Endodermal cell (in vitro differentiated cells): ENCODE measurements at regions not wholly inside any gene's neighbourhood (a gene's known extent, or its start where the extent isn't known, plus 50 kb on each side); places are given as distances from the start of the nearest gene placed in this dataset.

ENCODE experiments used
- DNase-seq: peaks from one replicate; pipeline ENCODE4 v3.0.0-alpha.2; 2017
- H3K27ac ChIP-seq: 2 replicates; pipeline ENCODE4 v1.5.1; 2013; ENCODE audit warnings: mild to moderate bottlenecking, low read depth, low read length, moderate library complexity
- H3K27me3 ChIP-seq: 2 replicates; pipeline ENCODE4 v1.6.1; 2013; ENCODE audit warnings: mild to moderate bottlenecking, low read length, moderate library complexity; ENCODE audit not compliant: insufficient read depth, control insufficient read depth, poor library complexity, severe bottlenecking
- H3K36me3 ChIP-seq: 2 replicates; pipeline ENCODE4 v1.7.0; 2013; ENCODE audit warnings: mild to moderate bottlenecking, low read length, moderate library complexity; ENCODE audit not compliant: control insufficient read depth, insufficient read depth
- H3K4me1 ChIP-seq: one replicate; pipeline ENCODE4 v1.7.0; 2013; ENCODE audit warnings: low read length; ENCODE audit not compliant: control insufficient read depth, insufficient read depth
- H3K4me3 ChIP-seq: 2 replicates; pipeline ENCODE4 v1.5.1; 2013; ENCODE audit warnings: mild to moderate bottlenecking, low read length, moderate library complexity
- H3K9ac ChIP-seq: 2 replicates; pipeline ENCODE4 v1.6.1; 2013; ENCODE audit warnings: mild to moderate bottlenecking, low read length, moderate library complexity; ENCODE audit not compliant: poor library complexity, severe bottlenecking; ENCODE audit errors: extremely low read depth
- H3K9me3 ChIP-seq: 2 replicates; pipeline ENCODE4 v1.6.1; 2013; ENCODE audit warnings: mild to moderate bottlenecking, low read length, moderate library complexity; ENCODE audit not compliant: control insufficient read depth
- H3K27ac Mint-ChIP-seq: 2 replicates; pipeline ENCODE4 v1.8.0; 2020; ENCODE audit warnings: mixed read lengths
- H3K27me3 Mint-ChIP-seq: 2 replicates; pipeline ENCODE4 v1.8.0; 2021; ENCODE audit warnings: mild to moderate bottlenecking, mixed read lengths; ENCODE audit not compliant: insufficient read depth
- H3K36me3 Mint-ChIP-seq: 2 replicates; pipeline ENCODE4 v1.8.0; 2020; ENCODE audit warnings: low read depth, mixed read lengths
- H3K4me1 Mint-ChIP-seq: 2 replicates; pipeline ENCODE4 v1.8.0; 2020; ENCODE audit warnings: mixed read lengths
- H3K4me3 Mint-ChIP-seq: 2 replicates; pipeline ENCODE4 v1.8.0; 2020; ENCODE audit warnings: mild to moderate bottlenecking, moderate library complexity, mixed read lengths
- H3K9me3 Mint-ChIP-seq: 2 replicates; pipeline ENCODE4 v1.8.0; 2020; ENCODE audit warnings: mild to moderate bottlenecking, mixed read lengths
- CTCF ChIP-seq: fragments of 200-600 bp; sonication (generic); conservative IDR thresholded peaks from 2 replicates; pipeline ENCODE4 v1.5.0; 2021; ENCODE audit warnings: antibody characterized with exemption, mild to moderate bottlenecking
- WGBS, 2 experiments: methylation state at CpG; one replicate each; pipeline versions ENCODE4 v1.1.5 to v1.1.7; 2013; ENCODE audit warnings: missing lambda C conversion rate in 2 of 2, mixed read lengths in 1 of 2; ENCODE audit not compliant: insufficient coverage in 1 of 2, insufficient read length in 1 of 2; 5-methylcytosine and 5-hydroxymethylcytosine counted together

DNA sequence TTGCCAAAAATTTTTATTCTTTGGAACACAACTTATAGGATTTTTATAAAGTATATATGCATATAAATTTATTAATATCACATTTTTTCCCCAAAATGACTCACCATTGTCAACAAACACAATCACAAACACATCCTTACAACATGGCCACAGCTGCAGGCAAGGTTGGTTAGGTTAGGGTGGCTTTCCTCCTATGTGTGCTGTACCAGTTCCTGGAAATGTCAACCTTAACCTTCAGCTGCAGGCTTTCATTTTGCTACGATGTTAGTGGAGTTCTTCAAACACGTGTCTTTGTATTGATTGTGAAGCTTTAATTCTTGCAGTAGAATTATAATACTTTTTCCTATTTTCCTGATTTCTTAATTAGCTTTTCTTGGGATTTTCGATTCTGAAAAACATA, 185.8 kb downstream of the PTEN start:
- H3K4me1 ChIP-seq = peaks cover 8% of the 10 kb centered on the region
- Mint-ChIP-seq H3K27ac (no peak overlapping the region), H3K36me3 (no peaks in the 10 kb centered on the region), H3K4me3 (no peak overlapping the region), H3K9me3 (no peaks in the 10 kb centered on the region), H3K27me3 (no peaks in the 10 kb centered on the region), H3K4me1 (peaks cover 25% of the 10 kb centered on the region)
- no peak overlapping the region for H3K9ac ChIP-seq
- WGBS, 2 experiments = 85% methylated on average over 2 of the region's 3 CpGs; no CpG with 5 or more reads in 1 of the 2 experiments
- peaks cover 4% of the 10 kb centered on the region for H3K27me3 ChIP-seq
- no peak for DNase-seq
- H3K36me3 ChIP-seq = no peaks in the 10 kb centered on the region
- no peaks in the 10 kb centered on the region for H3K9me3 ChIP-seq
- no peak overlapping the region for H3K27ac ChIP-seq
- H3K4me3 ChIP-seq = no peak overlapping the region
- no peak for TF ChIP-seq CTCF

- TF ChIP-seq CTCF = no peak
- no peak overlapping the region for H3K27ac Mint-ChIP-seq
- H3K4me1 ChIP-seq = peaks cover under 1% of the 10 kb centered on the region
Measured at GRCh38 chr10:88057720-88058119, 194.3 kb downstream of the PTEN start.

GRCh38 chr10:88058750-88059149, 195.3 kb downstream of the PTEN start:
- H3K4me3 Mint-ChIP-seq = no peak overlapping the region
- H3K9me3 Mint-ChIP-seq = no peaks in the 10 kb centered on the region
- 92 to 100% methylated on average over 1 to 4 of the region's 4 CpGs for WGBS, 2 experiments
- no peak overlapping the region for H3K9ac ChIP-seq
- H3K4me3 ChIP-seq = no peak overlapping the region
- H3K27me3 ChIP-seq = peaks cover 10% of the 10 kb centered on the region
- no peaks in the 10 kb centered on the region for H3K36me3 Mint-ChIP-seq
- DNase-seq = no peak
- H3K4me1 Mint-ChIP-seq = peaks cover 14% of the 10 kb centered on the region
- TF ChIP-seq CTCF = no peak
- H3K27ac Mint-ChIP-seq = no peak overlapping the region
- H3K4me1 ChIP-seq = peaks cover 6% of the 10 kb centered on the region
- H3K27me3 Mint-ChIP-seq = peaks cover 4% of the 10 kb centered on the region
- H3K9me3 ChIP-seq = no peaks in the 10 kb centered on the region
- no peaks in the 10 kb centered on the region for H3K36me3 ChIP-seq
- H3K27ac ChIP-seq = no peak overlapping the region

More at GRCh38 chr10:88057720-88058119, 194.3 kb downstream of the PTEN start:
- H3K4me1 Mint-ChIP-seq = peaks cover 9% of the 10 kb centered on the region
- H3K36me3 ChIP-seq = no peaks in the 10 kb centered on the region
- H3K27ac ChIP-seq = no peak overlapping the region
- no peaks in the 10 kb centered on the region for H3K9me3 ChIP-seq
- 100% methylated on average over 1 of the region's 1 CpG for WGBS, 2 experiments
- no peak overlapping the region for H3K9ac ChIP-seq
- DNase-seq = no peak
- H3K27me3 Mint-ChIP-seq = peaks cover 4% of the 10 kb centered on the region
- H3K27me3 ChIP-seq = peaks cover 10% of the 10 kb centered on the region
- H3K4me3 ChIP-seq = no peak overlapping the region
- no peaks in the 10 kb centered on the region for H3K36me3 Mint-ChIP-seq
- H3K4me3 Mint-ChIP-seq = no peak overlapping the region
- H3K9me3 Mint-ChIP-seq = no peaks in the 10 kb centered on the region
